GM12878 (cell line): ENCODE measurements at regions not wholly inside any gene's neighbourhood (a gene's known extent, or its start where the extent isn't known, plus 50 kb on each side); places are given as distances from the start of the nearest gene placed in this dataset.

Source experiments
- ATAC-seq: fragments of 200-7000 bp; cut with Tn5 transposase; 3 replicates; pipeline ENCODE4 v1.9.1; 2020; ENCODE audit warnings: mild to moderate bottlenecking, moderate library complexity
- BruUV-seq: library from RNA; stranded (reverse); fragments of 400-500 nt; replicated peaks from 2 replicates; lab custom pipeline; 2021; lab: Mats Ljungman, UMichigan
- CTCF ChIA-PET: fragments of 300-600 bp; sonication (Branson Sonifier 250); formaldehyde crosslinking; extraction: SDS; loops from one replicate; lab custom pipeline; 2021; ENCODE audit warnings: inconsistent platforms; lab: Yijun Ruan, JAX
- POLR2A ChIA-PET: fragments of 350-600 bp; formaldehyde crosslinking; extraction: SDS; loops from one replicate; lab custom pipeline; 2021; ENCODE audit warnings: inconsistent platforms; lab: Charles Lee
- RAD21 ChIA-PET: fragments of 300-600 bp; sonication (Branson Sonifier 250); formaldehyde crosslinking; loops from one replicate; lab custom pipeline; 2023; ENCODE audit warnings: antibody characterized with exemption; ENCODE audit not compliant: unreplicated experiment; lab: Charles Lee
- SMC1A ChIA-PET: fragments of 300-600 bp; sonication (Branson Sonifier 250); formaldehyde crosslinking; loops from one replicate; lab custom pipeline; 2023; ENCODE audit not compliant: unreplicated experiment, uncharacterized antibody; lab: Charles Lee
- DNase-seq: peaks from one replicate; pipeline ENCODE4 v3.0.0-alpha.2; 2011; ENCODE audit warnings: low read depth, low spot score
- FAIRE-seq: peaks from 3 replicates; lab custom pipeline; 2011; peaks lifted over from hg19 to GRCh38; lab: Jason Lieb, UNC
- H2AFZ ChIP-seq: 2 replicates; pipeline ENCODE4 v1.6.0; 2011; ENCODE audit warnings: low read depth, low read length, control low read depth; ENCODE audit not compliant: control insufficient read depth
- H3K27ac ChIP-seq: 2 replicates; pipeline ENCODE4 v1.5.1; 2011; ENCODE audit warnings: control low read depth; ENCODE audit not compliant: control insufficient read depth, insufficient read depth
- H3K27me3 ChIP-seq, 2 experiments: replicated peaks in 1 of 2; 2 replicates each; pipeline versions ENCODE4 v1.6.0 to v1.6.1; 2011; ENCODE audit warnings: low read length in 1 of 2; ENCODE audit not compliant: control insufficient read depth in 2 of 2, insufficient read depth in 2 of 2
- H3K36me3 ChIP-seq, 2 experiments: 2 replicates each; pipeline ENCODE4 v1.5.1; 2011; ENCODE audit warnings: low read length in 1 of 2; ENCODE audit not compliant: control insufficient read depth in 2 of 2, insufficient read depth in 2 of 2
- H3K4me1 ChIP-seq: 2 replicates; pipeline ENCODE4 v1.6.1; 2011; ENCODE audit warnings: mild to moderate bottlenecking, low read length, moderate library complexity, mixed read lengths; ENCODE audit not compliant: control insufficient read depth, insufficient read depth
- H3K4me2 ChIP-seq: 2 replicates; pipeline ENCODE4 v1.6.0; 2011; ENCODE audit warnings: control low read depth; ENCODE audit not compliant: control insufficient read depth, insufficient read depth
- H3K4me3 ChIP-seq: fragments of 200-600 bp; sonication (generic); 2 replicates; pipeline ENCODE4 v1.5.1; 2016
- H3K79me2 ChIP-seq: 2 replicates; pipeline ENCODE4 v1.6.0; 2011; ENCODE audit warnings: low read length; ENCODE audit not compliant: control insufficient read depth, insufficient read depth
- H3K9ac ChIP-seq: 2 replicates; pipeline ENCODE4 v1.8.0; 2011; ENCODE audit warnings: low read length, control low read depth, mixed read lengths; ENCODE audit not compliant: control insufficient read depth, insufficient read depth
- H3K9me3 ChIP-seq: replicated peaks from 3 replicates; pipeline ENCODE4 v1.5.1; 2011; ENCODE audit warnings: mild to moderate bottlenecking, low read length; ENCODE audit not compliant: control insufficient read depth, insufficient read depth
- H4K20me1 ChIP-seq: 2 replicates; pipeline ENCODE4 v1.6.0; 2011; ENCODE audit not compliant: control insufficient read depth, insufficient read depth
- EGR1 ChIP-seq, 2 experiments: IDR thresholded peaks; 1 replicate in 1 of 2; 2 replicates in 1 of 2; pipeline ENCODE4 v1.6.1; 2011 to 2012; ENCODE audit warnings: low read depth in 2 of 2, low read length in 2 of 2, borderline replicate concordance in 1 of 2, mild to moderate bottlenecking in 1 of 2, moderate library complexity in 1 of 2
- NFYB ChIP-seq: IDR thresholded peaks from 2 replicates; pipeline ENCODE4 v1.6.1; 2011; ENCODE audit warnings: low read depth, mild to moderate bottlenecking, low read length, improper control_type of control experiment, moderate library complexity; ENCODE audit not compliant: insufficient read depth
- NR2C1 ChIP-seq: fragments of 450-650 bp; IDR thresholded peaks from 2 replicates; pipeline ENCODE4 v1.6.1; 2017; ENCODE audit warnings: antibody characterized with exemption, mild to moderate bottlenecking, moderate library complexity
- PRDM15 ChIP-seq: fragments of 450-650 bp; formaldehyde crosslinking; IDR thresholded peaks from 2 replicates; pipeline ENCODE4 v1.4.0; 2020; ENCODE audit warnings: mild to moderate bottlenecking, moderate library complexity
- RFX5 ChIP-seq: IDR thresholded peaks from 2 replicates; pipeline ENCODE4 v1.6.1; 2011; ENCODE audit warnings: low read depth, low read length, improper control_type of control experiment
- SIX5 ChIP-seq: IDR thresholded peaks from 2 replicates; pipeline ENCODE4 v1.6.1; 2011; ENCODE audit warnings: mild to moderate bottlenecking, low read depth, low read length, moderate library complexity; ENCODE audit not compliant: severe bottlenecking
- SKIL ChIP-seq: fragments of 450-650 bp; IDR thresholded peaks from 2 replicates; pipeline ENCODE4 v1.6.1; 2017; ENCODE audit warnings: mild to moderate bottlenecking, low read depth, inconsistent platforms; ENCODE audit not compliant: poor library complexity, severe bottlenecking
- SMAD1 ChIP-seq: fragments of 450-650 bp; IDR thresholded peaks from 2 replicates; pipeline ENCODE4 v1.6.1; 2018; ENCODE audit warnings: mild to moderate bottlenecking, low read depth; ENCODE audit not compliant: partially characterized antibody
- USF1 ChIP-seq: IDR thresholded peaks from 2 replicates; pipeline ENCODE4 v1.6.1; 2011; ENCODE audit warnings: borderline replicate concordance, low read depth, mild to moderate bottlenecking, moderate library complexity, mixed read lengths, low read length; ENCODE audit not compliant: insufficient read depth; ENCODE audit errors: extremely low read length
- ZNF274 ChIP-seq: IDR thresholded peaks from one replicate; pipeline ENCODE4 v1.8.0; 2011; ENCODE audit not compliant: insufficient read length, insufficient read depth
- ZNF687 ChIP-seq: fragments of 450-650 bp; IDR thresholded peaks from 2 replicates; pipeline ENCODE4 v1.6.1; 2017; ENCODE audit warnings: mild to moderate bottlenecking, moderate library complexity
- WGBS: methylation state at CpG from one replicate; pipeline ENCODE4 v1.1.6; 2016; ENCODE audit warnings: low lambda C conversion rate; ENCODE audit not compliant: insufficient replicate concordance, insufficient coverage; ENCODE audit errors: missing lambda C conversion rate; 5-methylcytosine and 5-hydroxymethylcytosine counted together
- in situ Hi-C: fragments of 300-500 bp; cut with MboI; formaldehyde crosslinking; loops from 9 replicates; pipeline ENCODE4 v1.14.3; 2018; ENCODE audit warnings: mixed read lengths
- intact Hi-C: fragments of 100-400 bp; cut with micrococcal nuclease; formaldehyde crosslinking; loops from one replicate; pipeline ENCODE4 v1.14.2; 2022; ENCODE audit not compliant: unreplicated experiment

GRCh38 chr1:147379889-147380288 is 137.4 kb downstream of the CHD1L start (continued):
- TF ChIP-seq SKIL, result no peak

- in situ Hi-C loops, result no loop called here
- intact Hi-C loops, result no loop called here
- 0% methylated on average over 2 of the region's 2 CpGs for WGBS
- no peak for TF ChIP-seq ZNF687
- TF ChIP-seq SMAD1, result no peak
- TF ChIP-seq PRDM15, result no peak
- TF ChIP-seq NFYB, result no peak
- TF ChIP-seq RFX5, result no peak
- TF ChIP-seq NR2C1, result no peak
- TF ChIP-seq EGR1 (IDR thresholded peaks at IDR 0.05; ENCODE audit: borderline replicate concordance in 1 of 2, low read depth in 2 of 2, low read length in 2 of 2), result no peak
- TF ChIP-seq SIX5, result no peak
- TF ChIP-seq ZNF274, result no peak
- no peak for TF ChIP-seq USF1
Observed at GRCh38 chr1:147384804-147385203, 142.3 kb downstream of the CHD1L start.

More at GRCh38 chr1:147384804-147385203, 142.3 kb downstream of the CHD1L start:
- Histone ChIP-seq H3K9me3 (no peaks in the 10 kb centered on the region), H3K79me2 (no peaks in the 10 kb centered on the region), H3K4me3 (no peak overlapping the region), H4K20me1 (no peaks in the 10 kb centered on the region; the same call in 1 of the 2 replicates), H3K4me2 (no peak overlapping the region), H3K36me3 (no peaks in the 10 kb centered on the region), H3K27ac (no peak overlapping the region), H2AFZ (no peak overlapping the region), H3K27me3 (no peaks in the 10 kb centered on the region), H3K9ac (no peak overlapping the region), H3K4me1 (no peaks in the 10 kb centered on the region)
- ChIA-PET CTCF (interaction anchor here (3.4 kb wide), 1 partner anchor 111 kb away, joined by 16 read pairs; no protein-coding TSS in a partner anchor), SMC1A (no interaction called here), RAD21 (no interaction called here), POLR2A (no interaction called here)
- no peak for FAIRE-seq
- BruUV-seq, result no TSS peak
- no peak for DNase-seq
- no peak for ATAC-seq
